IMR-90 (cell line): ENCODE measurements at regions not wholly inside any gene's neighbourhood (a gene's known extent, or its start where the extent isn't known, plus 50 kb on each side); places are given as distances from the start of the nearest gene placed in this dataset.

Experiments used
- ATAC-seq: fragments of 200-7000 bp; cut with Tn5 transposase; 2 replicates; pipeline ENCODE4 v1.9.1; 2020; ENCODE audit warnings: low read depth, mild to moderate bottlenecking, moderate library complexity
- BruUV-seq: library from RNA; stranded (reverse); fragments of 400-500 nt; replicated peaks from 2 replicates; lab custom pipeline; 2021; lab: Mats Ljungman, UMichigan
- CTCF ChIA-PET: fragments of 300-600 bp; formaldehyde crosslinking; extraction: SDS; loops from one replicate; lab custom pipeline; 2021; ENCODE audit warnings: antibody characterized with exemption; lab: Yijun Ruan, JAX
- POLR2A ChIA-PET: fragments of 300-600 bp; sonication (Branson Sonifier 250); formaldehyde crosslinking; loops from one replicate; lab custom pipeline; 2022; ENCODE audit warnings: antibody characterized with exemption; ENCODE audit not compliant: unreplicated experiment; lab: Charles Lee
- DNase-seq: peaks from one replicate; pipeline ENCODE4 v3.0.0; 2013
- H2AFZ ChIP-seq: replicated peaks from 2 replicates; pipeline ENCODE3; 2013; ENCODE audit warnings: low read length, mild to moderate bottlenecking; ENCODE audit not compliant: poor library complexity
- H2AK5ac ChIP-seq: 2 replicates; pipeline ENCODE4 v1.6.1; 2013; ENCODE audit warnings: low read depth, low read length, inconsistent platforms
- H2AK9ac ChIP-seq: replicated peaks from 2 replicates; pipeline ENCODE3; 2013; ENCODE audit warnings: mild to moderate bottlenecking, low read depth, low read length, moderate library complexity; ENCODE audit not compliant: poor library complexity
- H2BK120ac ChIP-seq: 2 replicates; pipeline ENCODE4 v1.6.1; 2013; ENCODE audit warnings: low read depth, low read length, inconsistent platforms
- H2BK15ac ChIP-seq: 3 replicates; pipeline ENCODE4 v1.6.1; 2013; ENCODE audit warnings: low read depth, low read length, inconsistent platforms
- H2BK20ac ChIP-seq: 2 replicates; pipeline ENCODE4 v1.6.1; 2013; ENCODE audit warnings: low read depth, mild to moderate bottlenecking, inconsistent platforms, low read length, moderate library complexity
- H2BK5ac ChIP-seq: 2 replicates; pipeline ENCODE4 v1.6.1; 2013; ENCODE audit warnings: mild to moderate bottlenecking, low read depth, low read length, inconsistent platforms; ENCODE audit not compliant: poor library complexity, severe bottlenecking
- H3K14ac ChIP-seq: replicated peaks from 2 replicates; pipeline ENCODE4 v1.6.1; 2013; ENCODE audit warnings: low read depth, low read length, inconsistent platforms
- H3K18ac ChIP-seq: 2 replicates; pipeline ENCODE4 v1.6.1; 2013; ENCODE audit warnings: low read depth, low read length, control low read depth
- H3K23ac ChIP-seq: 2 replicates; pipeline ENCODE4 v1.6.1; 2013; ENCODE audit warnings: low read depth, low read length, inconsistent platforms
- H3K27ac ChIP-seq: 2 replicates; pipeline ENCODE4 v1.5.1; 2013; ENCODE audit warnings: mild to moderate bottlenecking, control low read depth, low read length; ENCODE audit not compliant: insufficient read depth
- H3K27me3 ChIP-seq: 2 replicates; pipeline ENCODE4 v1.6.1; 2013; ENCODE audit warnings: low read length; ENCODE audit not compliant: control insufficient read depth, insufficient read depth
- H3K36me3 ChIP-seq: 2 replicates; pipeline ENCODE4 v1.6.1; 2013; ENCODE audit warnings: low read length, mixed read lengths; ENCODE audit not compliant: control insufficient read depth, insufficient read depth
- H3K4ac ChIP-seq: 2 replicates; pipeline ENCODE4 v1.6.1; 2013; ENCODE audit warnings: low read depth, low read length, inconsistent platforms
- H3K4me1 ChIP-seq: 2 replicates; pipeline ENCODE4 v1.6.1; 2013; ENCODE audit warnings: low read length, mixed read lengths; ENCODE audit not compliant: control insufficient read depth, insufficient read depth
- H3K4me2 ChIP-seq: 2 replicates; pipeline ENCODE4 v1.6.1; 2013; ENCODE audit warnings: low read depth, mild to moderate bottlenecking, control low read depth, low read length, moderate library complexity
- H3K4me3 ChIP-seq: 2 replicates; pipeline ENCODE4 v1.5.1; 2013; ENCODE audit warnings: low read depth, mild to moderate bottlenecking, control low read depth, low read length, moderate library complexity; ENCODE audit not compliant: insufficient read depth
- H3K56ac ChIP-seq: 2 replicates; pipeline ENCODE4 v1.6.1; 2013; ENCODE audit warnings: low read length, inconsistent platforms; ENCODE audit not compliant: insufficient read depth; ENCODE audit errors: extremely low read depth
- H3K79me1 ChIP-seq, 2 experiments: 2 replicates each; pipeline ENCODE4 v1.6.1; 2013; ENCODE audit warnings: low read length in 2 of 2, inconsistent platforms in 1 of 2, low read depth in 1 of 2
- H3K9ac ChIP-seq: 2 replicates; pipeline ENCODE4 v1.6.1; 2013; ENCODE audit warnings: low read depth, low read length, control low read depth
- H3K9me1 ChIP-seq: 2 replicates; pipeline ENCODE4 v1.6.1; 2013; ENCODE audit warnings: low read length, inconsistent platforms; ENCODE audit not compliant: insufficient read depth
- H3K9me3 ChIP-seq: 2 replicates; pipeline ENCODE4 v1.6.1; 2013; ENCODE audit warnings: low read length; ENCODE audit not compliant: control insufficient read depth, insufficient read depth
- H4K20me1 ChIP-seq: 2 replicates; pipeline ENCODE4 v1.6.1; 2013; ENCODE audit warnings: low read length, inconsistent platforms; ENCODE audit not compliant: insufficient read depth
- H4K5ac ChIP-seq: 2 replicates; pipeline ENCODE4 v1.6.1; 2013; ENCODE audit warnings: mild to moderate bottlenecking, low read depth, low read length, control low read depth
- H4K8ac ChIP-seq, 2 experiments: 2 replicates each; pipeline ENCODE4 v1.6.1; 2013; ENCODE audit warnings: low read depth in 2 of 2, low read length in 2 of 2, control low read depth in 1 of 2, inconsistent platforms in 1 of 2
- H4K91ac ChIP-seq: 2 replicates; pipeline ENCODE4 v1.6.1; 2013; ENCODE audit warnings: low read depth, low read length, inconsistent platforms; ENCODE audit not compliant: insufficient read depth
- CHD1 ChIP-seq: IDR thresholded peaks from 2 replicates; pipeline ENCODE4 v1.6.1; 2012; ENCODE audit warnings: low read depth, low read length, improper control_type of control experiment
- ELK1 ChIP-seq: fragments of 150-350 bp; IDR thresholded peaks from 2 replicates; pipeline ENCODE4 v1.6.1; 2016; ENCODE audit warnings: low read depth, mild to moderate bottlenecking, low read length, moderate library complexity, borderline replicate concordance
- MAFK ChIP-seq: IDR thresholded peaks from 2 replicates; pipeline ENCODE4 v1.6.1; 2012; ENCODE audit warnings: low read depth, low read length, improper control_type of control experiment
- NFE2L2 ChIP-seq: fragments of 150-350 bp; IDR thresholded peaks from 2 replicates; pipeline ENCODE4 v1.6.1; 2016; ENCODE audit warnings: low read depth, mild to moderate bottlenecking, low read length
- POLR2A ChIP-seq: IDR thresholded peaks from 2 replicates; pipeline ENCODE4 v1.6.1; 2012; ENCODE audit warnings: mild to moderate bottlenecking, low read depth, low read length
- WGBS, 2 experiments: methylation state at CpG; one replicate each; pipeline versions ENCODE4 v1.1.5 to v1.1.7; 2013; ENCODE audit warnings: missing lambda C conversion rate in 2 of 2; ENCODE audit not compliant: insufficient read length in 1 of 2; ENCODE audit errors: extremely low coverage in 2 of 2; 5-methylcytosine and 5-hydroxymethylcytosine counted together
- dilution Hi-C: fragments of 300-500 bp; cut with HindIII; formaldehyde crosslinking; loops from one replicate; pipeline ENCODE4 v1.14.3; 2018; ENCODE audit warnings: low sequenced_read_pairs; ENCODE audit not compliant: unreplicated experiment
- in situ Hi-C: fragments of 300-500 bp; cut with MboI; formaldehyde crosslinking; loops from 3 replicates; pipeline ENCODE4 v1.14.3; 2019; ENCODE audit warnings: low sequenced_read_pairs, inconsistent platforms, mixed read lengths
- intact Hi-C: fragments of 100-400 bp; cut with micrococcal nuclease; formaldehyde crosslinking; loops from 2 replicates; pipeline ENCODE4 v1.10.0; 2022

- Histone ChIP-seq H3K9ac (no peak overlapping the region), H4K91ac (no peak overlapping the region), H3K4me3 (no peak overlapping the region), H4K8ac (no peak overlapping the region), H2AK5ac (no peak overlapping the region), H4K5ac (no peak overlapping the region), H3K56ac (no peak overlapping the region), H3K27me3 (no peaks in the 10 kb centered on the region), H3K14ac (no peak overlapping the region), H3K4me2 (no peak overlapping the region), H2AFZ (no peak overlapping the region), H2AK9ac (no peak overlapping the region), H3K9me1 (no peaks in the 10 kb centered on the region), H2BK5ac (no peak overlapping the region), H3K4ac (no peak overlapping the region), H3K27ac (no peak overlapping the region), H3K79me1 (no peaks in the 10 kb centered on the region), H4K20me1 (no peaks in the 10 kb centered on the region), H3K9me3 (no peaks in the 10 kb centered on the region), H2BK15ac (no peak overlapping the region), H3K23ac (no peak overlapping the region), H3K36me3 (no peaks in the 10 kb centered on the region), H2BK120ac (no peak overlapping the region), H3K18ac (no peak overlapping the region), H3K4me1 (peaks cover 2% of the 10 kb centered on the region; the same call in 1 of the 2 replicates), H2BK20ac (no peak overlapping the region)
- CTCF ChIA-PET, result interaction anchor here (0.6 to 1.0 kb wide), 2 partner anchors 21 to 28 kb away, joined by 3 read pairs; no protein-coding TSS in a partner anchor
- BruUV-seq, result no TSS peak
- dilution Hi-C loops, result no loop called here
- ATAC-seq, result no peak
- no peak for DNase-seq
- intact Hi-C loops, result no loop called here
- POLR2A ChIA-PET, result no interaction called here
- no peak for TF ChIP-seq NFE2L2
- TF ChIP-seq CHD1, result no peak
- TF ChIP-seq MAFK, result no peak
- no peak for TF ChIP-seq ELK1
- no peak for TF ChIP-seq POLR2A
- in situ Hi-C loops, result no loop called here
- no CpG with 5 or more reads among the region's 3 CpGs for WGBS, 2 experiments
Observed at GRCh38 chr14:85247071-85247470, 282.9 kb upstream of the FLRT2 start.
